ENCODE measurements at regions not wholly inside any gene's neighbourhood (a gene's known extent, or its start where the extent isn't known, plus 50 kb on each side); places are given as distances from the start of the nearest gene placed in this dataset.
"Not testable (repeated sequence)": the region's sequence is repeated elsewhere in the genome, so short reads cannot be mapped to it uniquely, and the experiment has no call there.

GRCh38 chr17:74141612-74142011 is 61.9 kb upstream of the RPL38 start:
- TF ChIP-seq EZH2 (IDR thresholded peaks at IDR 0.05; ENCODE audit: borderline replicate concordance, low read length) (no peak), CTCF (IDR thresholded peaks at IDR 0.05; ENCODE audit: low read length) (no peak)
- H3K79me2 ChIP-seq (ENCODE audit: insufficient read depth, low read length), result no peaks in the 10 kb centered on the region
- H3K4me3 ChIP-seq (ENCODE audit: low read depth, low read length, poor library complexity, severe bottlenecking), result no peak overlapping the region
- no peak overlapping the region for H3K4me2 ChIP-seq (ENCODE audit: low read length)
- H4K20me1 ChIP-seq (ENCODE audit: insufficient read depth, low read length), result no peaks in the 10 kb centered on the region
- H3K27me3 ChIP-seq (ENCODE audit: insufficient read depth, low read length), result no peaks in the 10 kb centered on the region
- no peaks in the 10 kb centered on the region for H3F3A ChIP-seq (ENCODE audit: insufficient read depth, low read length)
- no peak overlapping the region for H3K9ac ChIP-seq (ENCODE audit: low read length)
- H3K36me3 ChIP-seq (ENCODE audit: insufficient read depth, low read length), result no peaks in the 10 kb centered on the region; the same call in 1 of the 2 replicates
- H3K4me1 ChIP-seq (ENCODE audit: insufficient read depth, low read length, severe bottlenecking), result no peaks in the 10 kb centered on the region
- no peak overlapping the region for H2AFZ ChIP-seq (ENCODE audit: low read length)
- no peak overlapping the region for H3K27ac ChIP-seq (ENCODE audit: low read depth, low read length, poor library complexity, severe bottlenecking)
- H3K9me3 ChIP-seq (ENCODE audit: low read length), result peaks cover 5% of the 10 kb centered on the region; the same call in 1 of the 2 replicates
- no peaks in the 10 kb centered on the region for H3K9me2 ChIP-seq (ENCODE audit: low read depth, low read length)

GRCh38 chr17:74143318-74143717 is 60.2 kb upstream of the RPL38 start:
- H3K9me2 ChIP-seq (ENCODE audit: low read depth, low read length); H2AFZ ChIP-seq (ENCODE audit: low read length); H3K79me2 ChIP-seq (ENCODE audit: insufficient read depth, low read length); H3K4me1 ChIP-seq (ENCODE audit: insufficient read depth, low read length, severe bottlenecking); H3K4me2 ChIP-seq (ENCODE audit: low read length); H3K27ac ChIP-seq (ENCODE audit: low read depth, low read length, poor library complexity, severe bottlenecking); H3K4me3 ChIP-seq (ENCODE audit: low read depth, low read length, poor library complexity, severe bottlenecking); H3K9me3 ChIP-seq (ENCODE audit: low read length); H3K27me3 ChIP-seq (ENCODE audit: insufficient read depth, low read length); H3F3A ChIP-seq (ENCODE audit: insufficient read depth, low read length); H3K9ac ChIP-seq (ENCODE audit: low read length); H3K36me3 ChIP-seq (ENCODE audit: insufficient read depth, low read length); H4K20me1 ChIP-seq (ENCODE audit: insufficient read depth, low read length): not testable (repeated sequence)

GRCh38 chr17:74145756-74146155 is 57.7 kb upstream of the RPL38 start:
- H3K27me3 ChIP-seq (ENCODE audit: insufficient read depth, low read length), result no peaks in the 10 kb centered on the region
- H3K9me3 ChIP-seq (ENCODE audit: low read length), result peaks cover 5% of the 10 kb centered on the region; the same call in 1 of the 2 replicates
- H4K20me1 ChIP-seq (ENCODE audit: insufficient read depth, low read length), result no peaks in the 10 kb centered on the region
- H3K27ac ChIP-seq (ENCODE audit: low read depth, low read length, poor library complexity, severe bottlenecking), result no peak overlapping the region
- H3K79me2 ChIP-seq (ENCODE audit: insufficient read depth, low read length), result no peaks in the 10 kb centered on the region
- H3K9me2 ChIP-seq (ENCODE audit: low read depth, low read length), result no peaks in the 10 kb centered on the region
- H3K4me1 ChIP-seq (ENCODE audit: insufficient read depth, low read length, severe bottlenecking), result no peaks in the 10 kb centered on the region
- no peak overlapping the region for H3K4me2 ChIP-seq (ENCODE audit: low read length)
- no peak for TF ChIP-seq EZH2 (IDR thresholded peaks at IDR 0.05; ENCODE audit: borderline replicate concordance, low read length)
- no peak for TF ChIP-seq CTCF (IDR thresholded peaks at IDR 0.05; ENCODE audit: low read length)
- no peaks in the 10 kb centered on the region for H3F3A ChIP-seq (ENCODE audit: insufficient read depth, low read length)
- no peak overlapping the region for H3K4me3 ChIP-seq (ENCODE audit: low read depth, low read length, poor library complexity, severe bottlenecking)
- H3K36me3 ChIP-seq (ENCODE audit: insufficient read depth, low read length), result no peaks in the 10 kb centered on the region; the same call in 1 of the 2 replicates
- no peak overlapping the region for H3K9ac ChIP-seq (ENCODE audit: low read length)
- H2AFZ ChIP-seq (ENCODE audit: low read length), result no peak overlapping the region

- Histone ChIP-seq H3K27me3 (ENCODE audit: insufficient read depth, low read length) (no peaks in the 10 kb centered on the region), H3K9me3 (ENCODE audit: low read length) (peaks cover 5% of the 10 kb centered on the region; the same call in 1 of the 2 replicates), H3K4me1 (ENCODE audit: insufficient read depth, low read length, severe bottlenecking) (no peaks in the 10 kb centered on the region), H3K9ac (ENCODE audit: low read length) (no peak overlapping the region), H2AFZ (ENCODE audit: low read length) (no peak overlapping the region), H3K36me3 (ENCODE audit: insufficient read depth, low read length) (no peaks in the 10 kb centered on the region; the same call in 1 of the 2 replicates), H3K4me2 (ENCODE audit: low read length) (no peak overlapping the region), H3K27ac (ENCODE audit: low read depth, low read length, poor library complexity, severe bottlenecking) (no peak overlapping the region), H4K20me1 (ENCODE audit: insufficient read depth, low read length) (no peaks in the 10 kb centered on the region), H3F3A (ENCODE audit: insufficient read depth, low read length) (no peaks in the 10 kb centered on the region), H3K9me2 (ENCODE audit: low read depth, low read length) (no peaks in the 10 kb centered on the region), H3K79me2 (ENCODE audit: insufficient read depth, low read length) (no peaks in the 10 kb centered on the region), H3K4me3 (ENCODE audit: low read depth, low read length, poor library complexity, severe bottlenecking) (no peak overlapping the region)
- no peak for TF ChIP-seq CTCF (IDR thresholded peaks at IDR 0.05; ENCODE audit: low read length)
- TF ChIP-seq EZH2 (IDR thresholded peaks at IDR 0.05; ENCODE audit: borderline replicate concordance, low read length), result no peak
These were observed 57.3 kb upstream of the RPL38 start for GRCh38 chr17:74146196-74146595.

Data from OCI-LY1 (cell line).